Stimulated activated CD4-positive, alpha-beta T cell treated with anti-CD3 and anti-CD28 coated beads, Interleukin-1b, Interleukin-23, amount 100 ng/mL, for 1 hour (primary cell): ENCODE measurements at regions not wholly inside any gene's neighbourhood (a gene's known extent, or its start where the extent isn't known, plus 50 kb on each side); places are given as distances from the start of the nearest gene placed in this dataset.

Experiments
- DNase-seq, 2 donors: peaks; one replicate each; pipeline ENCODE4 v3.0.0-alpha.2; 2020; ENCODE audit warnings: low read depth in 2 of 2

GRCh38 chr20:40769677-40770285, 80.7 kb upstream of the MAFB start:
- DNase-seq = no peak

- no peak for DNase-seq
Observed at GRCh38 chr20:40770564-40771307, 81.7 kb upstream of the MAFB start.

- no peak for DNase-seq
Observed at GRCh38 chr20:40771308-40771610, 82.2 kb upstream of the MAFB start.

GRCh38 chr20:40771848-40772511, 82.9 kb upstream of the MAFB start:
- no peak for DNase-seq

- no peak for DNase-seq
Observed at GRCh38 chr20:40773376-40773775, 84.3 kb upstream of the MAFB start.

GRCh38 chr20:40774252-40774651, 85.2 kb upstream of the MAFB start:
- DNase-seq = no peak

- no peak for DNase-seq
Observed at GRCh38 chr20:40775561-40776146, 86.6 kb upstream of the MAFB start.

- no peak for DNase-seq
Observed at GRCh38 chr20:40776466-40777457, 87.7 kb upstream of the MAFB start.

- DNase-seq = no peak
Observed at GRCh38 chr20:40777653-40778052, 88.6 kb upstream of the MAFB start.

- no peak for DNase-seq
Observed at GRCh38 chr20:40778894-40779496, 90.0 kb upstream of the MAFB start.

- no peak for DNase-seq
Observed at GRCh38 chr20:40781327-40782042, 92.4 kb upstream of the MAFB start.

GRCh38 chr20:40782043-40782368, 93.0 kb upstream of the MAFB start:
- DNase-seq = no peak

- DNase-seq = no peak
Observed at GRCh38 chr20:40785346-40785745, 96.3 kb upstream of the MAFB start.

GRCh38 chr20:40786336-40786735, 97.3 kb upstream of the MAFB start:
- DNase-seq = no peak

GRCh38 chr20:40787941-40788340, 98.9 kb upstream of the MAFB start:
- DNase-seq = no peak

- DNase-seq = no peak
Observed at GRCh38 chr20:40797425-40797824, 108.4 kb upstream of the MAFB start.

- DNase-seq = no peak
Observed at GRCh38 chr20:40798066-40798465, 109.0 kb upstream of the MAFB start.

- no peak for DNase-seq
Observed at GRCh38 chr20:40802886-40803285, 113.8 kb upstream of the MAFB start.

- no peak for DNase-seq
Observed at GRCh38 chr20:40803381-40803780, 114.3 kb upstream of the MAFB start.

GRCh38 chr20:40805592-40805991, 116.6 kb upstream of the MAFB start:
- DNase-seq = no peak
